ENCODE measurements at regions not wholly inside any gene's neighbourhood (a gene's known extent, or its start where the extent isn't known, plus 50 kb on each side); places are given as distances from the start of the nearest gene placed in this dataset.

DNA sequence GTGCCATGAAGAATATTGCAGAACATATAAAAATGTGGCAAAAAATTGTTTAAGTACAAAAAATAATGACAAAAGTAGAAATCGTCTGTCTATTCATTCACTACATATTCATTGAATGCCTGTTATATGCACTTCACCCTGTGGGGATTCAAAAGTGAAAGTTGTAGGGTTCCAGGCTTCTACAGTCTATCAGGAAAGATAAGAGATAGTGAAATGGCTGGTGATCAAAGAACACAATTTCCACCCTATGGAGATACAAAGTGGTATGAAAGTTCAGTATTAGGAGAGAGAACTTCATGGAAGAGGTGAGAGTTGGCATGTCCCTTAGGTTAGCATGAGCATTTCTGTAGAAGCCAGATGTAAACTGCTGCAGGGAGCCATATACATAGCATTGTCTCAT, 127.0 kb upstream of the PMFBP1 start:
- TF ChIP-seq CTCF (IDR thresholded peaks at IDR 0.05) (no peak), POLR2A (IDR thresholded peaks at IDR 0.05) (no peak)

All from right lobe of liver (tissue), 4 donors.